Panc1 (cell line): ENCODE measurements at regions not wholly inside any gene's neighbourhood (a gene's known extent, or its start where the extent isn't known, plus 50 kb on each side); places are given as distances from the start of the nearest gene placed in this dataset.

Experiments
- CTCF ChIP-seq: fragments of 450-650 bp; IDR thresholded peaks from 2 replicates; pipeline ENCODE4 v1.5.1; 2017; ENCODE audit warnings: mild to moderate bottlenecking
- POLR2AphosphoS5 ChIP-seq: IDR thresholded peaks from 2 replicates; pipeline ENCODE4 v1.6.1; 2012; ENCODE audit warnings: mild to moderate bottlenecking, low read depth, low read length, moderate library complexity

GRCh38 chr12:115413626-115414025 is 729.7 kb upstream of the TBX3 start:
- no peak for TF ChIP-seq CTCF
- no peak for TF ChIP-seq POLR2AphosphoS5
